GM21528 (cell line): ENCODE measurements at regions not wholly inside any gene's neighbourhood (a gene's known extent, or its start where the extent isn't known, plus 50 kb on each side); places are given as distances from the start of the nearest gene placed in this dataset.

ENCODE experiments used
- ATAC-seq: cut with Tn5 transposase; IDR thresholded peaks from one replicate; pipeline ENCODE4 v1.9.1; 2021; ENCODE audit warnings: mild to moderate bottlenecking, moderate library complexity; ENCODE audit not compliant: unreplicated experiment, low FRiP score

- no peak for ATAC-seq
These were observed 160.8 kb downstream of the FBXO8 start for GRCh38 chr4:174122705-174123104.

DNA sequence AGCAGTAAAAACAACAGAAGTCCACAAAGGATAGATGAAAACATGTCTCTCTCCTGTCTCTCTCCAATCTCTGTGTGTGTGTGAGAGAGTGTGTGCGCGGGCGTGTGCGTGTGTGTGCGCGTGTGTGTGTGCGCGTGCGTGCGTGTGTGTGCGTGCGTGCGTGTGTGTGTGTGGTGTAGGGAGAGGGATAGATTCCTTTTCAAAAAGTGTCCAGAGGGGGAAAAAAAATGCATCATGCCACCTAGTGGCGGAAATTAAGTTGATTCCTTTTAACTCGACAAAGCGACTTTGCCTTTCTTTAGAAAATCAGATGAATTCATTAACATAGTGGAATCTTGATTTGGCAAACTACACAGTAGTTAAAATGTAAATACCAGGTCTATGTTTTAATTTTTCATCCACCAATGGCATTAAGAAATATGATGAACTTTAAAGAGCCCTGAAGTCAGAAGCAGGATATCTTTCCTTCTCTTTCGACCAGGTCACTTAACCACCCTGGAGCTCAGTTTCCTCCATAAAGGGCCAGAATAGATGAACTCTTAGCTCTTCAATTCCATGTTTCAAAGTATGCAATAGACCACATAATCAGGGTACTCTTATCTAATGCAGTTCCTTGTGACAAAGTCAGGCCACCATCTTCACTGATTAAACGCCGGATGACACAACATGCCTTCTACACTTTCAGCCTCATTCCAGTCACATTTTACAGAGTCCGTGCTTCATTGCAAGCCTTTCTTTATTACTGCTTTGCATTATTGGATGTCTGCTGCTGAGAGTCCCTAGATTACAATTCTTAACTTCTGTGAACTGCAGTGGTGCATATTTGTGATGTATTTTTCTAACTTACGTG lies 162.8 kb downstream of the FBXO8 start:
- ATAC-seq, result peak; percentile 58

GRCh38 chr4:174119830-174120229 lies 163.6 kb downstream of the FBXO8 start:
- no peak for ATAC-seq

DNA sequence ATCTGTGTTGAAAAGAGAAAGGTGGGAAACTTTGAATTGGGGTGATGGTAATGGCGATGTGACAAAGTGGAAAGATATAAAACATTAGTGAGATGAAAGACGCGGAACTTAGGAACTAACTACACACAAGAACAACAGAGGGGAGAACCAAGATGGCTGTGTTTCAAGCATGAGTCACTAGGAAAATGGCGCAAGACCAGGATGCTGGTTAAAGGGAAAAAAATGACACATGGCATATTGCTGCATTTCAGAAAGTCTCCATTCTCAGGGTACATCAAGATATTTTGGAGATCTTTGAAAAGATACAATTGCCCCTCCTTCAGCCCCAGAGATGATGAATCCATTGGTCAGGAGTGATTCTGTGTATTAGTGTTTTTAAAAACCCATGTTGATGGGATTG lies 164.4 kb downstream of the FBXO8 start:
- no peak for ATAC-seq

GRCh38 chr4:174118171-174118570 lies 165.3 kb downstream of the FBXO8 start:
- no peak for ATAC-seq

GRCh38 chr4:174117445-174117844 lies 166.0 kb downstream of the FBXO8 start:
- no peak for ATAC-seq

DNA sequence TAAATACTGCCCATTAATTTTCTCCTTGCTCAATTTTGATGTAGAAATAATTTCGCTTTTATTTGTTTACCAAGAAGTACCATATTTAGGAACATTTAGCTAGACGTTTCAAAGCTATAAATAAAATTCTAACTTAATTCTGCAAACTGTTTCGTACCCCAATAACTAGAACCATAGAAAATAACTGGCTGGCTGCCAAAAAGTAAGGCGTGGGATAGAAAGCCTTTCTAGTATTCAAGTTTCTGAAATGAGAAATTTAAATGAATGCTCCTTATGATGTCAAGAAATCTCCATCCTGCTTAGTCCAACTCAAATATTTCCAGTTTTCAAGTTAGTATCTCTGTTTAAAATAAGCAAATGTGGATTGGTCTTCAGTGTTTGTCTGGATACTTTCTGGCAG lies 167.4 kb downstream of the FBXO8 start:
- no peak for ATAC-seq

- no peak for ATAC-seq
These were observed 172.0 kb downstream of the FBXO8 start for GRCh38 chr4:174111422-174111821.

GRCh38 chr4:174110180-174110579 lies 173.3 kb downstream of the FBXO8 start:
- no peak for ATAC-seq

DNA sequence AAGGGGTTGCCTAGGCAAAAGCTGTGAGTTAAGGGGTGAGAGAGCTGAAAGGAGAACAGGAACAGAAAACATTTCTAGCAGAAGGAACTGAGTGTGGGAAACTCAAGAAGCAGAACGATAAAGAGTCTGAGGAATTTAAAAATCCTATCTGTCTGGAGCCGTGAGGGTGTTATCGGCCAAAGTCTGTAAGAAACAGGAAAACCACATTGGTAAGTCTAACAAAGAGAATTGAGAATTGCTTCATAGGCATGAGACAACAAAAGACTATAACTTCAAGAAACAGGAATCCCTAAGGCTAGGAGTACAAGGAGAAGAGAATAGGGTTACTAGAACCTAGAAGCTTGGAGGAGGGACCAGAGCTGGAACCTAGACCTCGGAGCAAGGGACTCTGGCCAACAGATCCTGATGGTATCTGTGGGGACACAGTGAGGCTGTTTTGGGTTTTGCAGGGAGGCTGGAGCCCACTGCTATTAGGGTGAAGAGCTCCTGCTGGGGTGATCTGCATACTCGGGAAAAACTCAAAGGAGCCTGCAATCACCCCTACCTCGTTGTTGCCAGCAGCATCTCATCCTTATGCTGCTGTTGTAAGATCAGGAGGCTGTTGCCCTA lies 175.6 kb downstream of the FBXO8 start:
- no peak for ATAC-seq

DNA sequence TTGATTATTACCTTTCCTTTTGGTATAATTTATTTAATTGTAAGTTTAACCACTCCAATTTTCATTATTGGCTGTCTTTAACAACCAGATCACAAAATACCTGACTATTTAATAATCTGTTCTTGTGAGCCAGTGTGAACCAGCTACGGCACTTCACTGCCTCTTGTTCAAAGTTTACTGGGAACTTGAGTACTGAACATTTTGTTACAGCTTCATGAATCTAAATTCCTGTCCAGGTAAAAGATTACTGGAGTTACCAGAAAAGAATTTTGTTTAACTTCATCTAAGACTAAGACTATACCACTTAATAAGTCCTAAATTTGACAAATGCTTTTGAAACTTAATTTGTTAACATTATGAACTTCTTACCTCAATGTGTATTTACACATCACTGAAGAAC lies 178.3 kb downstream of the FBXO8 start:
- no peak for ATAC-seq

- ATAC-seq, result no peak
These were observed 182.6 kb downstream of the FBXO8 start for GRCh38 chr4:174100910-174101309.

DNA sequence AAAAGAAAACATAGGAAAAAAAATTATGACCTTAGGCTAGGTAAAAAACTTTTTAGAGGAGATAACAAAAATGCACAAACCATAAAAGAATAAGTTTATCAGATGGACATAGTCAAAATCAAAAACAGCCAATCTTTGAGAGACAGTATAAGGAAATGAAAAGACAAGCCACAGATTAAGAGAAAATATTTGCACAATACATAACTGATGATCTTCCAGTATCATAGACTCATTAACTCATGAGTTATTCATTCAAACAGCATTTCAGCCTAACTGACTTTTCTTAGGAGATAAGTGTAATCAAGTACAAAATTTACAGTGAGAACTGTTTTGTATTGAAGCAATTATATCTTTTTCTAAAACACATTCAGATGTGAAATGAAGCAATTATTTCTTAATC lies 183.8 kb downstream of the FBXO8 start:
- ATAC-seq, result no peak

DNA sequence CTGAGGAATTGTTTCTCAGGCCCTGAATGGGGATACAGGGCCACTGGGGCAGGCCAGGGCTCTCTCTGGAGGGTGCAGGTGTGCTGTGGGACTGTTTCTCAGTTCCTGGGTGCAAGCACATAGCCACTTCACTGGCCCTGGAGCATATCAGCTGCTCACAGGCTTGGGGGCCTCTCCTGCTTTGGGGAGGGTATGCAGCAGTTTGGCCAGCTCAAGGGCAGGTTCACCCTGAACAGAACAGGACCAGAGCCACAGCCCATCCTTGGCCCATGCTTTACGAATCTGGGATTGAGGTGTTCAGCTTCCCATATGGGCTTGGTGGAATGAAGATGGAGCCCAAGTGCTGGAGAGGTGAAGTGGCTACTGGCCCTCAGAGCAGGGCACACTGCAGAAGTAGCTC lies 186.5 kb downstream of the FBXO8 start:
- no peak for ATAC-seq

DNA sequence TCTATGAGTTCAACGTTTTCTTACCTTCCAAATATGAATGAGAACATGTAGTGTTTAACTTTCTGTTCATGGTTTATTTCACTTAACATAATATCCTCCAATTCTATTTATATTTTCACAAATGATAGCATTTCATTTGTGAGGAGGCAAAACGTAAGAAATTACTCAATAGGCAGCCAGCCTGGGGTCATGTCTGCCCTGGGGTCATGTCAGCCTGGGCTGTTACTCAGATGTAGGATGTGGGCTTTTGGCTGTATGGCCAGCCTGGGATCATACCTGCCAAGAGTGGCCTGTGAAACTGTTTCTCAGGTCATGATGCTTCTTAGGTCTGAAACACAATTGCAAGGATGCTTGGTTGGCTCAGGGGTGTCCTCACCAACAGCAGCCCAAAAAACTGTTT lies 187.0 kb downstream of the FBXO8 start:
- ATAC-seq, result no peak

DNA sequence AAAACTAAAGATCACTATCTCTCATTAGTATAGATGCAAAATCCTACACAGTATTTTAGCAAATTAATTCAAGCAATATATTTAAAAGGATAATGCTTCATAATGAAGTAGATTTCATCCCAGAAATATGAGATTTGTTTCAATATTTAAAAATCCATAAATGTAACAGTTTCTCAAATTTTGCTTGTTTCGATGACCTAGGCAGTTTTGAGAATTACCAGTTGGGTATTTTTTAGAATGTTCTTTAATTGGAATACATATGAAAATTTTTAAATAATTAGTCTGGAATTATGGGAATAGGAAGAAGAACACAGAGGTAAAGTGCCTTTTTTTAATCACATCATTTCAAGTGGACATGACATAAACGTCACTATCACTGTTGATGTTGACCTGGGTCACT lies 192.3 kb downstream of the FBXO8 start:
- ATAC-seq, result no peak

GRCh38 chr4:174089711-174090110 lies 193.8 kb downstream of the FBXO8 start:
- no peak for ATAC-seq

GRCh38 chr4:174088795-174089194 lies 194.7 kb downstream of the FBXO8 start:
- no peak for ATAC-seq

DNA sequence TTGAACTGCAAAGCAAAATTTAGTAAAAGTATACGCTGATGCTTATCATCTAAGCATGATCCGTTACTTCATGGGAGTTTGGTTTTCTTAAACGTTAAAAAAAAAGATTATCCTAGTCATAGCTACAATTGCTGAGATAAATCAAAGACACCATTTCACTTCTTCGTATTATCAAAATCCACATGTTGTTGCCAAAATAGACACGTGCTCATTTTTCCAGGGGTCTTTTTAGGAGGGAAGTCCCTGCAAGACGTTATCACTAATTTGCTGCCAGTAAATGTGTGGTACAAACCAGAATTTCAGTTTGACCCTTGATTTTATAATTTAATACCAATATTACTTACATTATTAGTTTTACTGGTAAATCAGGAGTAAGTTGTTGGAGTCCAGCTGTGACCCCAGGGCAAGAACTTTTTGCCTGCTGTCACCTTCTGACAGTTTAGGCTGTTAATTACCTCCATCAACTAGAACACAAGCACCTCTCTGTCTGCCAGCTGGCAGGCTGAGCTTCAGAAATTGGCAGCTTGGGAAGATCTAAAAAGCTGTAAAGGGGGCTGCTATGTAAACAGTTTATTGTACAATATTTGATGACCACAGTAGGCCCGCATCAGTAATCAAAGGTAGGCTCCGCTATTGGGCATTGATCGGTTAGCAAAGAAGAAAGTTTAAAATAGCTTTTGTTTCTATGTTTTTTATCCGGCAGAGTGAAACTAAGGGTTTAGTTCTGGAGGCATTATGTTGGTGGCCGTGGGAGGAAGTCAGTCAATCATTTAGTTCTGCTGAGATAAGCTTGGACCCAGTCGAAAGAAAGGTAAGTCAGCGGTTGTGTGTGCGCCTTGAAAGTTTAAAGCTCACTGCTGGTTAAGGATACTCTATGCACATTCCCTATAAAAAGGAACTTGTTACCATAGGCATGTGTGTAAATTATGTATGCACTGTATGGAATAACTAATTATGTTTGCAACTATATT lies 196.4 kb downstream of the FBXO8 start:
- ATAC-seq, result no peak

DNA sequence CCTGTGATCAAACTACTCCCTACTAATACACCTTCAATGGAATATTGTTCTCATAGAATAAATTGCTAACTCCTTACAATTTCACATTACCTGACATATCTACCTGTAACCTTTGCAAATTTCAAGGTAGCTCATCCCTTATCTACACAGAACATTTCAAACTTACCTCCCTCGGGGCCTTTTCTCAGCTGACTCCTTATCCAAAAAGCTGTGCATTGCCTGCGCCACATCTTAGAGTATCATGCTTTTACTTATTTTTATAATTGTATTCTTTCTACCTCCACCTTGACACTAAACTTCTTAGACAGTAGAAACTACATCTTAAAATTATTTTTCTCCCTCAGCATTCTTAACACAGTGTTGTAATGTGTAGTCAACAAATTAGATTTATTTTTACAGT lies 198.5 kb downstream of the FBXO8 start:
- no peak for ATAC-seq

- ATAC-seq, result no peak
These were observed 198.9 kb downstream of the FBXO8 start for GRCh38 chr4:174084542-174084941.
